ENCODE measurements at regions not wholly inside any gene's neighbourhood (a gene's known extent, or its start where the extent isn't known, plus 50 kb on each side); places are given as distances from the start of the nearest gene placed in this dataset.

- no peak for TF ChIP-seq CTCF (IDR thresholded peaks at IDR 0.05; ENCODE audit: low read depth, low read length, poor library complexity, severe bottlenecking)
- no peak for TF ChIP-seq EZH2phosphoT487 (IDR thresholded peaks at IDR 0.05; ENCODE audit: borderline replicate concordance, low read length)
These were observed 578.9 kb upstream of the SEMA3D start for GRCh38 chr7:85765698-85766298.
